ENCODE measurements at regions not wholly inside any gene's neighbourhood (a gene's known extent, or its start where the extent isn't known, plus 50 kb on each side); places are given as distances from the start of the nearest gene placed in this dataset.
"Not testable (repeated sequence)": the region's sequence is repeated elsewhere in the genome, so short reads cannot be mapped to it uniquely, and the experiment has no call there.

GRCh38 chr1:157315544-157315943 is 177.3 kb upstream of the ETV3 start:
- no peak for DNase-seq

GRCh38 chr1:157314408-157314807 is 176.2 kb upstream of the ETV3 start:
- DNase-seq, result no peak

- no peak for DNase-seq
Observed at GRCh38 chr1:157313240-157313807, 175.1 kb upstream of the ETV3 start.

- no peak for DNase-seq
Observed at GRCh38 chr1:157312082-157312812, 174.1 kb upstream of the ETV3 start.

- no peak for DNase-seq
Observed at GRCh38 chr1:157311730-157312081, 173.5 kb upstream of the ETV3 start.

GRCh38 chr1:157310805-157311729 is 172.9 kb upstream of the ETV3 start:
- DNase-seq, result not testable (repeated sequence)

GRCh38 chr1:157310401-157310800 is 172.2 kb upstream of the ETV3 start:
- no peak for DNase-seq

GRCh38 chr1:157307491-157307890 is 169.3 kb upstream of the ETV3 start:
- DNase-seq, result no peak

GRCh38 chr1:157306896-157307295 is 168.7 kb upstream of the ETV3 start:
- DNase-seq, result no peak

- no peak for DNase-seq
Observed at GRCh38 chr1:157304271-157304670, 166.1 kb upstream of the ETV3 start.

- DNase-seq, result no peak
Observed at GRCh38 chr1:157302724-157303123, 164.5 kb upstream of the ETV3 start.

- DNase-seq, result no peak
Observed at GRCh38 chr1:157302199-157302497, 164.0 kb upstream of the ETV3 start.

- DNase-seq, result no peak
Observed at GRCh38 chr1:157301477-157302198, 163.4 kb upstream of the ETV3 start.

GRCh38 chr1:157294387-157295145 is 156.4 kb upstream of the ETV3 start:
- DNase-seq, result not testable (repeated sequence)

- no peak for DNase-seq
Observed at GRCh38 chr1:157292809-157293564, 154.8 kb upstream of the ETV3 start.

- no peak for DNase-seq
Observed at GRCh38 chr1:157292302-157292701, 154.1 kb upstream of the ETV3 start.

GRCh38 chr1:157291083-157291482 is 152.9 kb upstream of the ETV3 start:
- no peak for DNase-seq

- no peak for DNase-seq
Observed at GRCh38 chr1:157289424-157290105, 151.4 kb upstream of the ETV3 start.

- no peak for DNase-seq
Observed at GRCh38 chr1:157288996-157289395, 150.8 kb upstream of the ETV3 start.

- DNase-seq, result no peak
Observed at GRCh38 chr1:157288492-157288891, 150.3 kb upstream of the ETV3 start.

- no peak for DNase-seq
Observed at GRCh38 chr1:157288006-157288405, 149.8 kb upstream of the ETV3 start.

Measured in T1000 (cell line).